ENCODE measurements at regions not wholly inside any gene's neighbourhood (a gene's known extent, or its start where the extent isn't known, plus 50 kb on each side); places are given as distances from the start of the nearest gene placed in this dataset.

- TF ChIP-seq CTCF (IDR thresholded peaks at IDR 0.05) (no peak), JUNB (IDR thresholded peaks at IDR 0.05) (no peak), POLR2A (IDR thresholded peaks at IDR 0.05; ENCODE audit: low read length) (no peak), FOSL2 (IDR thresholded peaks at IDR 0.05) (no peak), FOSL2 (CRISPR knock-in tag; IDR thresholded peaks at IDR 0.05) (no peak), PHF8 (IDR thresholded peaks at IDR 0.05; ENCODE audit: borderline replicate concordance, low read depth) (no peak), REST (IDR thresholded peaks at IDR 0.05) (no peak), EP300 (IDR thresholded peaks at IDR 0.05) (no peak)
Observed at GRCh38 chr2:63778391-63778790, 63.3 kb upstream of the UGP2 start.
